GM23248 (cell line): ENCODE measurements at regions not wholly inside any gene's neighbourhood (a gene's known extent, or its start where the extent isn't known, plus 50 kb on each side); places are given as distances from the start of the nearest gene placed in this dataset.

Source experiments
- EZH2 ChIP-seq: fragments of 200-600 bp; sonication (generic); IDR thresholded peaks from 2 replicates; pipeline ENCODE4 v1.6.1; 2018; ENCODE audit warnings: antibody characterized with exemption, mild to moderate bottlenecking; ENCODE audit not compliant: insufficient read depth, poor library complexity, severe bottlenecking
- EZH2phosphoT487 ChIP-seq: fragments of 200-600 bp; sonication (generic); IDR thresholded peaks from 2 replicates; pipeline ENCODE4 v1.6.1; 2018; ENCODE audit warnings: antibody characterized with exemption, moderate library complexity, mild to moderate bottlenecking, low read depth; ENCODE audit not compliant: insufficient read depth

DNA sequence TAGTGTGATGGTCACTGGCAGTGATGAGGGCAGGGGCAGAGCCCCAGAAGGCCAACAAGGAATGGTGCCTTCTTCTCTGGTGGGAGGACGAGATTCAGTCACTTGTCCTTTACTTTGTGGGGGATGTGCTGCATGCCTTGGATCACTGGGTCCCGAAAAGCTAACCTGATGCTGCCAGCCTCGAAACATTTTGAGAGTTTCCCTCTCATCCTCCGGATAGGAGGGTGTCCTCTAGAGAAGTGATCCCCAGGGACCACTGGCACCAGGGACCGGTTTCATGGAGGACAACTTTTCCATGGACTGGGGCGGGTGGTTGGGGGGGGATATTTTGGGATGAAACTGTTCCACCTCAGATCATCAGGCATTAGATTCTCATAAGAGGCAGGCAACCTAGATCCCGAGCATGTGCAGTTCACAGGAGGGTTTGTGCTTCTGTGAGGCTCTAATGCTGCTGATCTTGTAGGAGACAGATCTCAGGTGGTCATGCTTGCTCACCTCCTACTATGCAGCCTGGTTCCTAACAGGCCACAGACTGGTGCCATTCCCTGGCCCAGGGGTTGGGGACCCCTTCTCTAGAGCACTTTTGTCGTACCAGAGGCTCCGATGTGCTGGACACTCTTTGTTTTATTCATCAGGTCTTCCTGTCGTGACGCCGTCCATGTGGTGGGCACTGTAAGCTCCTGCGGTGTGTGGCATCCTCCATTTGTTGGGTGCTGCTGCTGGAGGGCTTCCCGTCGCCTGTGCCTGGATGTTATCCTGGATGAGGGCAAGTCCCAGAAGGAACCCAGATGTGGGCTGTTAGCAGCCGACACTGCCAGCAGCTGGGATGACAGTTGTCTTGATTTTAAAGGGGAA, 68.5 kb upstream of the HDAC4 start:
- no peak for TF ChIP-seq EZH2phosphoT487
- no peak for TF ChIP-seq EZH2
